ENCODE measurements at regions not wholly inside any gene's neighbourhood (a gene's known extent, or its start where the extent isn't known, plus 50 kb on each side); places are given as distances from the start of the nearest gene placed in this dataset.
A peak's percentile ranks its signal among the peaks of the same experiment; 100 is the strongest.

- peaks cover 13% of the 10 kb centered on the region for H3K4me1 Mint-ChIP-seq (ENCODE audit: low read depth)
- no peaks in the 10 kb centered on the region for H3K36me3 Mint-ChIP-seq (ENCODE audit: low read depth)
- no peak overlapping the region for H3K4me3 Mint-ChIP-seq
- no peaks in the 10 kb centered on the region for H3K9me3 Mint-ChIP-seq
- intact Hi-C loops (cut with micrococcal nuclease) = no loop called here
- peaks cover 4% of the 10 kb centered on the region for H3K27me3 Mint-ChIP-seq
- ATAC-seq (no peak), DNase-seq (no peak)
- ChIA-PET POLR2A (no interaction called here), CTCF (interaction anchor here (1.5 kb wide), 1 partner anchor 8 kb away, joined by 11 read pairs; no protein-coding TSS in a partner anchor)
- no peak overlapping the region for H3K27ac Mint-ChIP-seq
- TF ChIP-seq CTCF (IDR thresholded peaks at IDR 0.05) = no peak
Measured at GRCh38 chr6:6751266-6751596, 162.7 kb downstream of the LY86 start.

- DNase-seq (peak; percentile 57), ATAC-seq (peak; percentile 70)
- Mint-ChIP-seq H3K9me3 (no peaks in the 10 kb centered on the region), H3K27ac (no peak overlapping the region), H3K36me3 (ENCODE audit: low read depth) (no peaks in the 10 kb centered on the region), H3K27me3 (peaks cover 4% of the 10 kb centered on the region), H3K4me3 (no peak overlapping the region), H3K4me1 (ENCODE audit: low read depth) (peaks cover 13% of the 10 kb centered on the region)
- POLR2A ChIA-PET = interaction anchor here (0.6 kb wide), 1 partner anchor 390 kb away, joined by 3 read pairs; no protein-coding TSS in a partner anchor
- intact Hi-C loops (cut with micrococcal nuclease) = no loop called here
- CTCF ChIA-PET = no interaction called here
- no peak for TF ChIP-seq CTCF (IDR thresholded peaks at IDR 0.05)
Measured at GRCh38 chr6:6751619-6752023, 163.1 kb downstream of the LY86 start.

- Mint-ChIP-seq H3K36me3 (ENCODE audit: low read depth) (no peaks in the 10 kb centered on the region), H3K27me3 (peaks cover 2% of the 10 kb centered on the region), H3K27ac (no peak overlapping the region), H3K4me1 (ENCODE audit: low read depth) (peaks cover 13% of the 10 kb centered on the region), H3K4me3 (no peak overlapping the region), H3K9me3 (no peaks in the 10 kb centered on the region)
- DNase-seq (no peak), ATAC-seq (no peak)
- ChIA-PET POLR2A (interaction anchor here (0.6 to 1.0 kb wide), 2 partner anchors 10 to 389 kb away, joined by 3 read pairs; no protein-coding TSS in a partner anchor), CTCF (no interaction called here)
- no peak for TF ChIP-seq CTCF (IDR thresholded peaks at IDR 0.05)
- intact Hi-C loops (cut with micrococcal nuclease) = no loop called here
Measured at GRCh38 chr6:6752129-6752528, 163.6 kb downstream of the LY86 start.

- Mint-ChIP-seq H3K27me3 (peaks cover 1% of the 10 kb centered on the region), H3K9me3 (no peaks in the 10 kb centered on the region), H3K4me3 (no peak overlapping the region), H3K36me3 (ENCODE audit: low read depth) (no peaks in the 10 kb centered on the region), H3K4me1 (ENCODE audit: low read depth) (peaks cover 13% of the 10 kb centered on the region), H3K27ac (no peak overlapping the region)
- no peak for ATAC-seq
- ChIA-PET POLR2A (interaction anchor here (1.0 kb wide), 1 partner anchor 9 kb away, joined by 3 read pairs; no protein-coding TSS in a partner anchor), CTCF (no interaction called here)
- intact Hi-C loops (cut with micrococcal nuclease) = no loop called here
- no peak for TF ChIP-seq CTCF (IDR thresholded peaks at IDR 0.05)
- DNase-seq = no peak
Measured at GRCh38 chr6:6753301-6753700, 164.8 kb downstream of the LY86 start.

GRCh38 chr6:6756526-6756925 lies 168.0 kb downstream of the LY86 start:
- H3K27me3 Mint-ChIP-seq = peaks cover 1% of the 10 kb centered on the region
- intact Hi-C loops (cut with micrococcal nuclease) = no loop called here
- ChIA-PET POLR2A (no interaction called here), CTCF (no interaction called here)
- H3K36me3 Mint-ChIP-seq (ENCODE audit: low read depth) = no peaks in the 10 kb centered on the region
- no peaks in the 10 kb centered on the region for H3K9me3 Mint-ChIP-seq
- H3K4me3 Mint-ChIP-seq = no peak overlapping the region
- no peak for TF ChIP-seq CTCF (IDR thresholded peaks at IDR 0.05)
- ATAC-seq (no peak), DNase-seq (no peak)
- H3K27ac Mint-ChIP-seq = no peak overlapping the region
- peaks cover 6% of the 10 kb centered on the region for H3K4me1 Mint-ChIP-seq (ENCODE audit: low read depth)

Data from activated CD8-positive, alpha-beta T cell treated with anti-CD3 and anti-CD28 coated beads for 36 hours (primary cell).